Heart left ventricle (tissue), 13 donors: ENCODE measurements at regions not wholly inside any gene's neighbourhood (a gene's known extent, or its start where the extent isn't known, plus 50 kb on each side); places are given as distances from the start of the nearest gene placed in this dataset.

ENCODE experiments used
- CTCF ChIP-seq, 12 donors: fragments of 200-600 bp; sonication (generic) in 4 of 12; IDR thresholded peaks; one replicate each; pipeline versions ENCODE4 v1.5.0 to v1.8.0; 2018 to 2022; ENCODE audit warnings: antibody characterized with exemption in 12 of 12, mild to moderate bottlenecking in 5 of 12
- POLR2A ChIP-seq, 2 donors: fragments of 450-650 bp; IDR thresholded peaks; one replicate each; pipeline ENCODE4 v1.6.1; 2017; ENCODE audit warnings: antibody characterized with exemption in 2 of 2, mild to moderate bottlenecking in 2 of 2, moderate library complexity in 2 of 2
- donor health status: ischemic (EF 13 %, LVEDD 7.1; RV severe dilation, severe dysfunction).
- donor health status: DM: no; HTN: yes; CAD: no.
- donor health status: DM: no; HTN: no; CAD: no.
- donor health status: ischemic (EF 25% LVEDD 6.9; RV normal size, moderate dysfunction).
- donor health status: ischemic (EF 25% LVEDD 5.7; RV mildly dilated, moderate dysfunction).
- donor health status: ischemic (EF 35%, LVEDD 5.7; RV mildly dilated, moderate dysfunction).
- donor health status: nonischemic (EF 11% LVEDD 7.7; RV severe dilation, severe dysfunction).
- donor health status: DM: yes; HTN: yes; CAD: no.
- donor health status: PGD.
- donor health status: ischemic (EF 29% LVEDD 5.4; RV normal size, mild dysfunction).
- donor health status: nonischemic (EF 23%, LVEDD 6.1; RV moderate dilation, normal function).

- TF ChIP-seq CTCF (IDR thresholded peaks at IDR 0.05) (no peak), POLR2A (IDR thresholded peaks at IDR 0.05) (no peak)
Measured at GRCh38 chr6:14290772-14291330, 173.3 kb downstream of the CD83 start.
